ENCODE measurements at regions not wholly inside any gene's neighbourhood (a gene's known extent, or its start where the extent isn't known, plus 50 kb on each side); places are given as distances from the start of the nearest gene placed in this dataset.

GRCh38 chr10:108819302-108819701, 1104.0 kb downstream of the XPNPEP1 start:
- DNase-seq (ENCODE audit: low read depth, low spot score) (no peak), ATAC-seq (no peak)
- H3K9me3 ChIP-seq (ENCODE audit: control insufficient read depth in 1 of 2, insufficient read depth in 1 of 2, low read depth in 1 of 2, low read length in 2 of 2): peaks cover 20 to 47% of the 10 kb centered on the region in 2 experiments; a peak in 2 of 4 replicates
- H4K20me1 ChIP-seq (ENCODE audit: insufficient read depth): no peaks in the 10 kb centered on the region
- RAD21 ChIA-PET (ENCODE audit: low non-redundant PET in 1 of 2, low total read pairs in 2 of 2, uncharacterized antibody in 2 of 2, unreplicated experiment in 2 of 2): no interaction called here
- no peaks in the 10 kb centered on the region for H3K4me1 ChIP-seq (ENCODE audit: control insufficient read depth in 1 of 2, insufficient read depth in 2 of 2, low read length in 2 of 2)
- CTCF ChIA-PET: no interaction called here
- intact Hi-C loops (cut with micrococcal nuclease): no loop called here
- no peaks in the 10 kb centered on the region for H3K36me3 ChIP-seq (ENCODE audit: control insufficient read depth in 1 of 2, insufficient read depth in 2 of 2, low read length in 2 of 2)
- TF ChIP-seq ZBTB33 (IDR thresholded peaks at IDR 0.05; ENCODE audit: extremely low read depth, insufficient replicate concordance, low read length): no peak
- H3K27ac ChIP-seq (ENCODE audit: low read depth, low read length): no peak overlapping the region
- no peaks in the 10 kb centered on the region for H3K79me2 ChIP-seq (ENCODE audit: insufficient read depth, low read length)
- no peaks in the 10 kb centered on the region for H3K9me2 ChIP-seq (ENCODE audit: insufficient read depth)
- H3K9ac ChIP-seq (ENCODE audit: low read length): no peak overlapping the region
- no peak overlapping the region for H2AFZ ChIP-seq (ENCODE audit: low read depth, low read length, poor library complexity, severe bottlenecking)
- no peak overlapping the region for H3K4me2 ChIP-seq (ENCODE audit: low read length)
- POLR2A ChIA-PET: no interaction called here
- no peaks in the 10 kb centered on the region for H3K27me3 ChIP-seq (ENCODE audit: insufficient read depth, low read length)
- BruUV-seq (replicated peaks): no TSS peak
- no peak overlapping the region for H3K4me3 ChIP-seq (replicated peaks in 1 of 2; ENCODE audit: low read depth in 1 of 2, low read length in 2 of 2)

GRCh38 chr10:108817584-108817983, 1105.7 kb downstream of the XPNPEP1 start:
- no peak overlapping the region for H2AFZ ChIP-seq (ENCODE audit: low read depth, low read length, poor library complexity, severe bottlenecking)
- no peaks in the 10 kb centered on the region for H3K36me3 ChIP-seq (ENCODE audit: control insufficient read depth in 1 of 2, insufficient read depth in 2 of 2, low read length in 2 of 2)
- H3K4me3 ChIP-seq (replicated peaks in 1 of 2; ENCODE audit: low read depth in 1 of 2, low read length in 2 of 2): no peak overlapping the region
- no peaks in the 10 kb centered on the region for H3K4me1 ChIP-seq (ENCODE audit: control insufficient read depth in 1 of 2, insufficient read depth in 2 of 2, low read length in 2 of 2)
- RAD21 ChIA-PET (ENCODE audit: low non-redundant PET in 1 of 2, low total read pairs in 2 of 2, uncharacterized antibody in 2 of 2, unreplicated experiment in 2 of 2): no interaction called here
- POLR2A ChIA-PET: no interaction called here
- peaks cover 18 to 42% of the 10 kb centered on the region in 2 experiments; a peak in 2 of 4 replicates for H3K9me3 ChIP-seq (ENCODE audit: control insufficient read depth in 1 of 2, insufficient read depth in 1 of 2, low read depth in 1 of 2, low read length in 2 of 2)
- H3K4me2 ChIP-seq (ENCODE audit: low read length): no peak overlapping the region
- H3K27me3 ChIP-seq (ENCODE audit: insufficient read depth, low read length): no peaks in the 10 kb centered on the region
- H3K79me2 ChIP-seq (ENCODE audit: insufficient read depth, low read length): no peaks in the 10 kb centered on the region
- H3K9me2 ChIP-seq (ENCODE audit: insufficient read depth): no peaks in the 10 kb centered on the region
- intact Hi-C loops (cut with micrococcal nuclease): no loop called here
- ATAC-seq (no peak), DNase-seq (ENCODE audit: low read depth, low spot score) (no peak)
- CTCF ChIA-PET: no interaction called here
- no peaks in the 10 kb centered on the region for H4K20me1 ChIP-seq (ENCODE audit: insufficient read depth)
- no peak overlapping the region for H3K27ac ChIP-seq (ENCODE audit: low read depth, low read length)
- TF ChIP-seq FOSL1 (IDR thresholded peaks at IDR 0.05; ENCODE audit: low read depth): no peak
- no peak for TF ChIP-seq JUND (IDR thresholded peaks at IDR 0.05)
- no peak for TF ChIP-seq MAX (IDR thresholded peaks at IDR 0.05)
- TF ChIP-seq POLR2AphosphoS5 (IDR thresholded peaks at IDR 0.05; ENCODE audit: low read depth, low read length): no peak
- TF ChIP-seq ZBTB33 (IDR thresholded peaks at IDR 0.05; ENCODE audit: extremely low read depth, insufficient replicate concordance, low read length): no peak
- no peak for TF ChIP-seq CEBPB (IDR thresholded peaks at IDR 0.05; ENCODE audit: low read depth)
- no peak for TF ChIP-seq ATF3 (IDR thresholded peaks at IDR 0.05)
- TF ChIP-seq EZH2phosphoT487 (IDR thresholded peaks at IDR 0.05; ENCODE audit: borderline replicate concordance): no peak
- no peak for TF ChIP-seq CTCF (IDR thresholded peaks at IDR 0.05 in 2 of 3, conservative IDR thresholded peaks at IDR 0.05 in 1 of 3; ENCODE audit: borderline replicate concordance in 1 of 3, insufficient read depth in 1 of 3, low read depth in 2 of 3, low read length in 2 of 3)
- TF ChIP-seq YY1 (IDR thresholded peaks at IDR 0.05; ENCODE audit: extremely low read depth, insufficient replicate concordance, low read depth, low read length): no peak
- TF ChIP-seq ELF1 (IDR thresholded peaks at IDR 0.05; ENCODE audit: borderline replicate concordance, low read depth): no peak
- no peak for TF ChIP-seq POLR2A (IDR thresholded peaks at IDR 0.05; ENCODE audit: borderline replicate concordance, extremely low read depth, insufficient read depth, insufficient read length)
- no peak for TF ChIP-seq CBX3 (IDR thresholded peaks at IDR 0.05; ENCODE audit: low read depth)
- no peak for TF ChIP-seq TCF7L2 (IDR thresholded peaks at IDR 0.05; ENCODE audit: borderline replicate concordance, extremely low read depth, insufficient read depth, insufficient read length)
- H3K9ac ChIP-seq (ENCODE audit: low read length): no peak overlapping the region
- no TSS peak for BruUV-seq (replicated peaks)

Data from HCT116 (cell line).